HepG2 (cell line): ENCODE measurements at regions not wholly inside any gene's neighbourhood (a gene's known extent, or its start where the extent isn't known, plus 50 kb on each side); places are given as distances from the start of the nearest gene placed in this dataset.

Experiments used
- DNMT1 ChIP-seq: sonication (generic); formaldehyde crosslinking; IDR thresholded peaks from 2 replicates; pipeline ENCODE4 v1.5.1; 2020; ENCODE audit warnings: mild to moderate bottlenecking, missing genetic modification reagents
- FIP1L1 ChIP-seq: fragments of 200-400 bp; formaldehyde crosslinking; IDR thresholded peaks from 2 replicates; pipeline ENCODE4 v1.6.1; 2018; ENCODE audit warnings: low read depth, mild to moderate bottlenecking, low read length, moderate library complexity, borderline replicate concordance; ENCODE audit not compliant: insufficient read depth
- GTF2F1 ChIP-seq: fragments of 150-350 bp; IDR thresholded peaks from 2 replicates; pipeline ENCODE4 v1.6.1; 2014; ENCODE audit warnings: low read length
- IKZF1 ChIP-seq: fragments of 450-650 bp; IDR thresholded peaks from 2 replicates; pipeline ENCODE4 v1.7.1; 2016
- NFKBIZ ChIP-seq: IDR thresholded peaks from 2 replicates; pipeline ENCODE4 v1.6.1; 2018; ENCODE audit warnings: missing genetic modification reagents, missing compliant biosample characterization
- NONO ChIP-seq, 2 experiments: fragments of 450-650 bp in 1 of 2; sonication (generic) in 1 of 2; formaldehyde crosslinking in 1 of 2; IDR thresholded peaks in 1 of 2; conservative IDR thresholded peaks in 1 of 2; 2 replicates each; pipeline versions ENCODE4 v1.6.1 to v1.8.0; 2017 to 2022; ENCODE audit warnings: mild to moderate bottlenecking in 1 of 2, missing genetic modification reagents in 1 of 2, moderate library complexity in 1 of 2
- PPARG ChIP-seq: conservative IDR thresholded peaks from 2 replicates; pipeline ENCODE4 v1.6.1; 2016; ENCODE audit warnings: missing biosample characterization, missing genetic modification reagents
- RAD51 ChIP-seq: fragments of 450-650 bp; IDR thresholded peaks from 2 replicates; pipeline ENCODE4 v1.6.1; 2016; ENCODE audit warnings: borderline replicate concordance
- SATB2 ChIP-seq: sonication (generic); formaldehyde crosslinking; IDR thresholded peaks from 2 replicates; pipeline ENCODE4 v1.5.0; 2020; ENCODE audit warnings: missing genetic modification reagents
- ZNF343 ChIP-seq: sonication (generic); formaldehyde crosslinking; IDR thresholded peaks from 2 replicates; pipeline ENCODE4 v1.4.0; 2020; ENCODE audit warnings: mild to moderate bottlenecking, missing genetic modification reagents
- ZNF772 ChIP-seq: sonication (generic); formaldehyde crosslinking; IDR thresholded peaks from 2 replicates; pipeline ENCODE4 v1.5.0; 2020; ENCODE audit warnings: mild to moderate bottlenecking, missing genetic modification reagents
- ZNF891 ChIP-seq: sonication (generic); formaldehyde crosslinking; IDR thresholded peaks from 2 replicates; pipeline ENCODE4 v1.5.0; 2020; ENCODE audit warnings: mild to moderate bottlenecking, missing genetic modification reagents
- TF ChIP-seq, protein P1 (sequence below): sonication (generic); formaldehyde crosslinking; IDR thresholded peaks from 2 replicates; pipeline ENCODE4 v1.4.0; 2020; ENCODE audit warnings: mild to moderate bottlenecking, missing genetic modification reagents
- TF ChIP-seq, protein P2 (sequence below): sonication (generic); formaldehyde crosslinking; IDR thresholded peaks from 2 replicates; pipeline ENCODE4 v1.4.0; 2020; ENCODE audit warnings: mild to moderate bottlenecking, missing genetic modification reagents
- TF ChIP-seq, protein P3 (sequence below): sonication (generic); formaldehyde crosslinking; conservative IDR thresholded peaks from 2 replicates; pipeline ENCODE4 v1.8.0; 2022; ENCODE audit warnings: low read depth, missing genetic modification reagents

DNA sequence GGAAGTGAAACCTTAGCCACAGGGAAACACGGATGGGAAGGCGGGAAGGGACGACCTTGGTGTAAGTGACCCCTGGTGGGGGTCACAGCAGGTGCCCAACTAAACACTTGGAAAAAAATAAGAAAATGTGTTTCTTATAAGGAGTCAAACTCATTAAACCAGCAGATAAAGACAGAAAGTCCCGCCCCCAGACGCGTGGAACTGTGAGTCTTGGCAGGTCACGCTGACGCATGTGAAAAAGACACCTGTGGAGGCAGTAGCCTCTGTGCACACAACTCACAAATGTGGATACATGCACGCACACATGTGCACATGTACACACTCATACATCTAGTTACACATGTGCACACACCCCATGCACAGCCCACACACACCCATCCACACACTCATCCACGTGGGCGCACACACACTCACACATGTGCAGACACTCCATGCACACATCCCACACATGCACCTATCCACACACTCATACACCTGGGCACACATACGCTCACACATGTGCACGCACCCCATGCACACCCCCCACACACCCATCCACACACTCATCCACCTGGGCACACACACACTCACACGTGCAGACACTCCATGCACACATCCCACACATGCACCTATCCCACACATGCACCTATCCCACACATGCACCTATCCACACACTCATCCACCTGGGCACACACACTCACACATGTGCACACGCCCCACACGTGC, 432.4 kb downstream of the SOX9 start (continued):
- TF ChIP-seq, protein P1, sequence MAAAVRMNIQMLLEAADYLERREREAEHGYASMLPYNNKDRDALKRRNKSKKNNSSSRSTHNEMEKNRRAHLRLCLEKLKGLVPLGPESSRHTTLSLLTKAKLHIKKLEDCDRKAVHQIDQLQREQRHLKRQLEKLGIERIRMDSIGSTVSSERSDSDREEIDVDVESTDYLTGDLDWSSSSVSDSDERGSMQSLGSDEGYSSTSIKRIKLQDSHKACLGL (CRISPR knock-in tag) = no peak
- 0 out of 2 replicates have a peak, but pooled peaks have one; percentile 29 for TF ChIP-seq IKZF1
- TF ChIP-seq NONO (IDR thresholded peaks at IDR 0.05) = no peak
- 0 out of 2 replicates have a peak, but pooled peaks have one; percentile 25 for TF ChIP-seq NONO (CRISPR knock-in tag; conservative IDR thresholded peaks at IDR 0.05)
- TF ChIP-seq NFKBIZ (CRISPR knock-in tag) = no peak
- no peak for TF ChIP-seq PPARG (CRISPR knock-in tag)
- no peak for TF ChIP-seq FIP1L1
- TF ChIP-seq GTF2F1 = no peak
- TF ChIP-seq, protein P2, sequence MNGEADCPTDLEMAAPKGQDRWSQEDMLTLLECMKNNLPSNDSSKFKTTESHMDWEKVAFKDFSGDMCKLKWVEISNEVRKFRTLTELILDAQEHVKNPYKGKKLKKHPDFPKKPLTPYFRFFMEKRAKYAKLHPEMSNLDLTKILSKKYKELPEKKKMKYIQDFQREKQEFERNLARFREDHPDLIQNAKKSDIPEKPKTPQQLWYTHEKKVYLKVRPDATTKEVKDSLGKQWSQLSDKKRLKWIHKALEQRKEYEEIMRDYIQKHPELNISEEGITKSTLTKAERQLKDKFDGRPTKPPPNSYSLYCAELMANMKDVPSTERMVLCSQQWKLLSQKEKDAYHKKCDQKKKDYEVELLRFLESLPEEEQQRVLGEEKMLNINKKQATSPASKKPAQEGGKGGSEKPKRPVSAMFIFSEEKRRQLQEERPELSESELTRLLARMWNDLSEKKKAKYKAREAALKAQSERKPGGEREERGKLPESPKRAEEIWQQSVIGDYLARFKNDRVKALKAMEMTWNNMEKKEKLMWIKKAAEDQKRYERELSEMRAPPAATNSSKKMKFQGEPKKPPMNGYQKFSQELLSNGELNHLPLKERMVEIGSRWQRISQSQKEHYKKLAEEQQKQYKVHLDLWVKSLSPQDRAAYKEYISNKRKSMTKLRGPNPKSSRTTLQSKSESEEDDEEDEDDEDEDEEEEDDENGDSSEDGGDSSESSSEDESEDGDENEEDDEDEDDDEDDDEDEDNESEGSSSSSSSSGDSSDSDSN = no peak
- TF ChIP-seq ZNF891 = no peak
- 0 out of 2 replicates have a peak, but pooled peaks have one; percentile 2 for TF ChIP-seq RAD51
- no peak for TF ChIP-seq SATB2 (CRISPR knock-in tag)
- TF ChIP-seq, protein P3, sequence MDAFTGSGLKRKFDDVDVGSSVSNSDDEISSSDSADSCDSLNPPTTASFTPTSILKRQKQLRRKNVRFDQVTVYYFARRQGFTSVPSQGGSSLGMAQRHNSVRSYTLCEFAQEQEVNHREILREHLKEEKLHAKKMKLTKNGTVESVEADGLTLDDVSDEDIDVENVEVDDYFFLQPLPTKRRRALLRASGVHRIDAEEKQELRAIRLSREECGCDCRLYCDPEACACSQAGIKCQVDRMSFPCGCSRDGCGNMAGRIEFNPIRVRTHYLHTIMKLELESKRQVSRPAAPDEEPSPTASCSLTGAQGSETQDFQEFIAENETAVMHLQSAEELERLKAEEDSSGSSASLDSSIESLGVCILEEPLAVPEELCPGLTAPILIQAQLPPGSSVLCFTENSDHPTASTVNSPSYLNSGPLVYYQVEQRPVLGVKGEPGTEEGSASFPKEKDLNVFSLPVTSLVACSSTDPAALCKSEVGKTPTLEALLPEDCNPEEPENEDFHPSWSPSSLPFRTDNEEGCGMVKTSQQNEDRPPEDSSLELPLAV (CRISPR knock-in tag) = no peak
- no peak for TF ChIP-seq DNMT1 (CRISPR knock-in tag)
- no peak for TF ChIP-seq ZNF343
- TF ChIP-seq ZNF772 (CRISPR knock-in tag) = no peak
